ENCODE measurements at regions not wholly inside any gene's neighbourhood (a gene's known extent, or its start where the extent isn't known, plus 50 kb on each side); places are given as distances from the start of the nearest gene placed in this dataset.

GRCh38 chr14:55889124-55889523, 229.1 kb upstream of the PELI2 start:
- no peaks in the 10 kb centered on the region for H3K36me3 ChIP-seq (replicated peaks)
- no peak overlapping the region for H3K4me3 ChIP-seq
- no peaks in the 10 kb centered on the region; the same call in 1 of the 2 replicates for H3K4me1 ChIP-seq
- no peaks in the 10 kb centered on the region for H3K9me3 ChIP-seq
- DNase-seq (ENCODE audit: low spot score in 2 of 2) = no peak
- in situ Hi-C loops (cut with MboI; ENCODE audit: low sequenced_read_pairs) = no loop called here
- no peaks in the 10 kb centered on the region for H3K27me3 ChIP-seq (ENCODE audit: low read depth)

- in situ Hi-C loops (cut with MboI; ENCODE audit: low sequenced_read_pairs) = no loop called here
- Histone ChIP-seq H3K4me3 (no peak overlapping the region), H3K9me3 (no peaks in the 10 kb centered on the region), H3K4me1 (no peaks in the 10 kb centered on the region; the same call in 1 of the 2 replicates), H3K36me3 (replicated peaks) (no peaks in the 10 kb centered on the region), H3K27me3 (ENCODE audit: low read depth) (no peaks in the 10 kb centered on the region)
- no peak for DNase-seq (ENCODE audit: low spot score in 2 of 2)
Observed at GRCh38 chr14:55891692-55892091, 226.5 kb upstream of the PELI2 start.

- H3K27me3 ChIP-seq (ENCODE audit: low read depth) = no peaks in the 10 kb centered on the region
Observed at GRCh38 chr14:55892906-55893305, 225.3 kb upstream of the PELI2 start.

GRCh38 chr14:55893705-55894104, 224.5 kb upstream of the PELI2 start:
- Histone ChIP-seq H3K27me3 (ENCODE audit: low read depth) (no peaks in the 10 kb centered on the region), H3K4me1 (no peaks in the 10 kb centered on the region; the same call in 1 of the 2 replicates), H3K4me3 (no peak overlapping the region), H3K9me3 (no peaks in the 10 kb centered on the region), H3K36me3 (replicated peaks) (no peaks in the 10 kb centered on the region)
- in situ Hi-C loops (cut with MboI; ENCODE audit: low sequenced_read_pairs) = no loop called here
- DNase-seq (ENCODE audit: low spot score in 2 of 2) = no peak

More at GRCh38 chr14:55892906-55893305, 225.3 kb upstream of the PELI2 start:
- Histone ChIP-seq H3K4me1 (no peaks in the 10 kb centered on the region; the same call in 1 of the 2 replicates), H3K9me3 (no peaks in the 10 kb centered on the region), H3K36me3 (replicated peaks) (no peaks in the 10 kb centered on the region), H3K4me3 (no peak overlapping the region)
- DNase-seq (ENCODE audit: low spot score in 2 of 2) = no peak
- in situ Hi-C loops (cut with MboI; ENCODE audit: low sequenced_read_pairs) = no loop called here

GRCh38 chr14:55897031-55897430, 221.2 kb upstream of the PELI2 start:
- DNase-seq (ENCODE audit: low spot score in 2 of 2) = no peak
- no peaks in the 10 kb centered on the region for H3K9me3 ChIP-seq
- in situ Hi-C loops (cut with MboI; ENCODE audit: low sequenced_read_pairs) = no loop called here
- no peaks in the 10 kb centered on the region for H3K36me3 ChIP-seq (replicated peaks)
- H3K4me1 ChIP-seq = no peaks in the 10 kb centered on the region
- H3K4me3 ChIP-seq = no peak overlapping the region
- no peaks in the 10 kb centered on the region for H3K27me3 ChIP-seq (ENCODE audit: low read depth)

GRCh38 chr14:55898938-55899337, 219.3 kb upstream of the PELI2 start:
- in situ Hi-C loops (cut with MboI; ENCODE audit: low sequenced_read_pairs) = no loop called here
- H3K36me3 ChIP-seq (replicated peaks) = no peaks in the 10 kb centered on the region
- no peaks in the 10 kb centered on the region for H3K9me3 ChIP-seq
- H3K4me1 ChIP-seq = peaks cover 8% of the 10 kb centered on the region
- H3K27me3 ChIP-seq (ENCODE audit: low read depth) = no peaks in the 10 kb centered on the region
- DNase-seq (ENCODE audit: low spot score in 2 of 2) = no peak
- H3K4me3 ChIP-seq = no peak overlapping the region

GRCh38 chr14:55899531-55899930, 218.7 kb upstream of the PELI2 start:
- H3K4me3 ChIP-seq = no peak overlapping the region
- no peak for DNase-seq (ENCODE audit: low spot score in 2 of 2)
- no peaks in the 10 kb centered on the region for H3K9me3 ChIP-seq
- H3K4me1 ChIP-seq = peaks cover 14% of the 10 kb centered on the region
- H3K36me3 ChIP-seq (replicated peaks) = no peaks in the 10 kb centered on the region
- in situ Hi-C loops (cut with MboI; ENCODE audit: low sequenced_read_pairs) = no loop called here
- no peaks in the 10 kb centered on the region for H3K27me3 ChIP-seq (ENCODE audit: low read depth)

- Histone ChIP-seq H3K9me3 (no peaks in the 10 kb centered on the region), H3K4me3 (no peak overlapping the region), H3K36me3 (replicated peaks) (no peaks in the 10 kb centered on the region), H3K27me3 (ENCODE audit: low read depth) (no peaks in the 10 kb centered on the region), H3K4me1 (peaks cover 16% of the 10 kb centered on the region)
- no peak for DNase-seq (ENCODE audit: low spot score in 2 of 2)
- in situ Hi-C loops (cut with MboI; ENCODE audit: low sequenced_read_pairs) = no loop called here
Observed at GRCh38 chr14:55900749-55901148, 217.5 kb upstream of the PELI2 start.

GRCh38 chr14:55901291-55901690, 216.9 kb upstream of the PELI2 start:
- no peak for DNase-seq (ENCODE audit: low spot score in 2 of 2)
- Histone ChIP-seq H3K27me3 (ENCODE audit: low read depth) (no peaks in the 10 kb centered on the region), H3K36me3 (replicated peaks) (no peaks in the 10 kb centered on the region), H3K4me1 (peaks cover 16% of the 10 kb centered on the region), H3K4me3 (no peak overlapping the region), H3K9me3 (no peaks in the 10 kb centered on the region)
- in situ Hi-C loops (cut with MboI; ENCODE audit: low sequenced_read_pairs) = no loop called here

- H3K9me3 ChIP-seq = no peaks in the 10 kb centered on the region
- peaks cover 16% of the 10 kb centered on the region for H3K4me1 ChIP-seq
- no peak for DNase-seq (ENCODE audit: low spot score in 2 of 2)
- no peaks in the 10 kb centered on the region for H3K27me3 ChIP-seq (ENCODE audit: low read depth)
- no peak overlapping the region for H3K4me3 ChIP-seq
- no peaks in the 10 kb centered on the region for H3K36me3 ChIP-seq (replicated peaks)
- in situ Hi-C loops (cut with MboI; ENCODE audit: low sequenced_read_pairs) = no loop called here
Observed at GRCh38 chr14:55902241-55902640, 216.0 kb upstream of the PELI2 start.

- no peak for DNase-seq (ENCODE audit: low spot score in 2 of 2)
- Histone ChIP-seq H3K4me3 (no peak overlapping the region), H3K9me3 (no peaks in the 10 kb centered on the region), H3K4me1 (peaks cover 34% of the 10 kb centered on the region), H3K27me3 (ENCODE audit: low read depth) (no peaks in the 10 kb centered on the region), H3K36me3 (replicated peaks) (no peaks in the 10 kb centered on the region)
- in situ Hi-C loops (cut with MboI; ENCODE audit: low sequenced_read_pairs) = no loop called here
Observed at GRCh38 chr14:55904086-55904485, 214.1 kb upstream of the PELI2 start.

- in situ Hi-C loops (cut with MboI; ENCODE audit: low sequenced_read_pairs) = no loop called here
- DNase-seq (ENCODE audit: low spot score in 2 of 2) = peak in 1 of 2 experiments; percentile 58
- Histone ChIP-seq H3K4me1 (peaks cover 50% of the 10 kb centered on the region), H3K27me3 (ENCODE audit: low read depth) (no peaks in the 10 kb centered on the region), H3K4me3 (no peak overlapping the region), H3K9me3 (no peaks in the 10 kb centered on the region), H3K36me3 (replicated peaks) (no peaks in the 10 kb centered on the region)
Observed at GRCh38 chr14:55908106-55908505, 210.1 kb upstream of the PELI2 start.

GRCh38 chr14:55909879-55910278, 208.3 kb upstream of the PELI2 start:
- Histone ChIP-seq H3K4me1 (peaks cover 47% of the 10 kb centered on the region), H3K36me3 (replicated peaks) (no peaks in the 10 kb centered on the region), H3K9me3 (no peaks in the 10 kb centered on the region), H3K27me3 (ENCODE audit: low read depth) (no peaks in the 10 kb centered on the region), H3K4me3 (no peak overlapping the region)
- in situ Hi-C loops (cut with MboI; ENCODE audit: low sequenced_read_pairs) = no loop called here
- DNase-seq (ENCODE audit: low spot score in 2 of 2) = no peak

GRCh38 chr14:55910601-55911243, 207.5 kb upstream of the PELI2 start:
- in situ Hi-C loops (cut with MboI; ENCODE audit: low sequenced_read_pairs) = no loop called here
- no peaks in the 10 kb centered on the region for H3K36me3 ChIP-seq (replicated peaks)
- no peaks in the 10 kb centered on the region for H3K27me3 ChIP-seq (ENCODE audit: low read depth)
- no peaks in the 10 kb centered on the region for H3K9me3 ChIP-seq
- DNase-seq (ENCODE audit: low spot score in 2 of 2) = peak; percentile 46 to 67
- no peak overlapping the region for H3K4me3 ChIP-seq
- H3K4me1 ChIP-seq = peaks cover 47% of the 10 kb centered on the region

- Histone ChIP-seq H3K36me3 (replicated peaks) (no peaks in the 10 kb centered on the region), H3K27me3 (ENCODE audit: low read depth) (no peaks in the 10 kb centered on the region), H3K4me1 (peaks cover 47% of the 10 kb centered on the region), H3K4me3 (no peak overlapping the region), H3K9me3 (no peaks in the 10 kb centered on the region)
- in situ Hi-C loops (cut with MboI; ENCODE audit: low sequenced_read_pairs) = no loop called here
- no peak for DNase-seq (ENCODE audit: low spot score in 2 of 2)
Observed at GRCh38 chr14:55911776-55912175, 206.4 kb upstream of the PELI2 start.
